DMS114 treated with DMSO at 0.1 percent for 48 hours (cell line): ENCODE measurements at regions not wholly inside any gene's neighbourhood (a gene's known extent, or its start where the extent isn't known, plus 50 kb on each side); places are given as distances from the start of the nearest gene placed in this dataset.

Experiments used
- DNase-seq: peaks from one replicate; lab custom pipeline; 2025; ENCODE audit not compliant: unreplicated experiment; lab: John Stamatoyannopoulos, UW

DNA sequence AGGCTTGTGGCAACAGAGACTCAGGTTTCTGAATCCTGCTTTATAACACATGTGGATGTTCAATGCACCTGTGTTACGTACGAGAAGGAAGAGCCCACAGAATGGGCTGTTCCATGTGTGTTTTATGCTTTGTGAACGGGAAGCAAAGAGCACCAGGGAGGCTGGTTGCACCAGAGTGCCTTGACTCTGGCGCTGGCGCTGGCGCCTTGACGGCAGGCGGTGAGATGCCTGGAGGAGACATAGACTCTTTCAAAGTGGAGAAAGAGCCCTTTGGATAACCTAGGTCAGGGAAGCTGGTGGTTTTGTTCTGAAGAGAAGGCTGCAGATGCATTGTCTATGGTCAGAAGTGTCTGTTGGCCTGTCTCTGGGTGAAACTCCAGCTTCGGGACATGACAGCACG is 80.2 kb upstream of the APCDD1 start:
- no peak for DNase-seq

DNA sequence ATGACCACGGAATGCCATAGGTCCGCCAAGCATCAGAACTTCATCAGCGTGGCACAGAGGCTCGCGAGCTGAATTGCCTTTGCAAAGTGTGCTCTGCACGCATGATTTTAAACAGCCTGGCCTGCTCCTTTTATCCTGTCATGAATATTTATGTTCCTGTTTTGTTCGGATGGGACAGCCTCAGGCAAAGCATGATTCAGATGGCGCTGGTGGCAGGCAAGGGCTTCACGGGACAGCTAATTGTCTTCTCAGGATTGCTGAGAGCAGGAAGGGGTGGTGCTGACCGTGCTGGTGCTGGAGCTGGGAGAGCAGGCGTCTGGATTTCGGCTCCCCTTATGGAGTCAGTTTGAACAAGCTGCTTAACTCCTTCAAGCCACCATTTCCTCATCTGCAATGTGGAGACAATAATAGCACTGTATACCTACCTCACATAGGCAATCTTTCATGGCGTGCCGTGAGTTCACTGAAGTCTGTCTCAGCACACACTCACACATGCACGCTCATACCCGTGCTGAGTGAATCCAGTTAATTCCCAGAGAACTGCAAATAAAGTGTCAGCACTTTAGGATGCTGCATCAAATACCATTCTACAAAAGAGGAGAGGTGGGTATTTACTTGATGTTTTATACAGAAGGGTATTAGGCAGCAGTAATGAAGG is 79.7 kb upstream of the APCDD1 start:
- DNase-seq = no peak

DNA sequence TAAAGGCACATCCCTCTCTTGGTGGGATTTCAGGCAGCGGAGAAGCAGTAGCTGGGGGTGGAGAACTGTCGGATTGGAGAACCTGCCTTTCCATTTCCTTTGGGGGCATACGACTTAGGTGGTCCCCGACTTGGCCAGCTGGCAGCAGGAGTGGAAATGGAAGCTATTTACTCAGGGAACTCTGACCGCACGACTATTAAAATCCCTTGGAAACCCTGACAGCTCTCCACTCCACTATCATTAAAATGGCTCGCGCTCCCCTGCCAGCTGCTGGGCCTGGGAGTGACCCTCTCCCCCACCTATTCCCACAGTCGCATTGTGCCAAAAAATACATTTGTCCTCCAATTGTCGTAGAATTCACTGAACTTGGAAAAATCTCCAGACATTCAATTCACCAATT is 77.7 kb upstream of the APCDD1 start:
- no peak for DNase-seq

GRCh38 chr18:10377956-10378355 is 76.5 kb upstream of the APCDD1 start:
- no peak for DNase-seq

DNA sequence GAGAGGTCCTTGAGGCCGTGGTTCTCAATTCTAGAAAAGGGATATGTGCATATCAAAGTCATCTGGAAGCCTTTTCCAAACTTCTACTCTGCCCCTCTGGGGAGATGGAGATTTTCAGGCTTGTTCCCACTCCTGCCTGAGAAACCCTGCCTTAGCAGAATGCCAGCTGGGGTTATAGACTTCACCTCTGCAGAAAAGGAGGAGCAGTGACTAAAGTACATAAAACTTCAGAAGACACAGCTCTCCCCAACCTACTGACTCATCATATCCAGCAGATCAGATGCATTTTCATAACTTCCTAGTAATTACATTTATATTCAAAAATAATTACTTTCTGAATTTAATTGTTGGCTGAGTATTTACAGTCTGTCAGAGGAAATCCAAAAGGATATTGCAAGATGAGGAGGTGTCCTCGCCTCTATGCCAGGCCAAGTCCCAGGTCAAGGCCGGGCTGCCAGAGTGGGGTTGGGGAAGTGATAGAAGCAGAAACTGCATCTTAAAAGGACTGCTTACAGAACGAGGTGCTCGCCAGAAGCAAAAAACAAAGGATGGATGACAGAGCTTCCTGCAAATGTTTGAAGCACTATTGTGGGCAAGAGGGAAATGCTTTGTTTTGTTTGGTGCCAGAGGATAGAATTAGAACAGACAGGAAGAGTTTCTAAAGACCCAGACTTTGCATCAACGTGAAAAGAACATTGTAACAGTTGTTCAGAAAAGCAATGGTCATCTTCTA is 75.6 kb upstream of the APCDD1 start:
- DNase-seq = no peak

- DNase-seq = no peak
Observed at GRCh38 chr18:10379522-10379921, 74.9 kb upstream of the APCDD1 start.

- DNase-seq = no peak
Observed at GRCh38 chr18:10381516-10381915, 72.9 kb upstream of the APCDD1 start.

GRCh38 chr18:10381951-10382350 is 72.5 kb upstream of the APCDD1 start:
- DNase-seq = no peak

DNA sequence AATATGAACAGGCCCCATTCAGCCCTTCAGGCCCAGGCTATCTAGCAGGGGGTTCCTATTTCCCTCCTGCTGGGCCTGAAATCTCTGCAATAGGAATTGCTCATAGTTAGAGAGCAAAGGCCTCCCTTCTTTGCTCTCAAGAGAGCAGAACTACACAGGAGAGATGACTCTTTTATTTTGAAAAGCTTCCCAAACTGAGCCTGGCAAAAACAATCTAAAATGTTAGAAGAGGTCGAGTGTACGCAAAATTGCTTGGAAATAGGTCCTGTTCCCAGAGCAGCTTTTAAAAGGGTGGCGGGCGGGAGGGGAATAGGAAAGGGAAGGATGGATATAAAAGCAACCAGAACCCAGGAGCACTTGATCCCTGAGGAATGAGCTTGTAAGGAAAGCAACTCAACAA is 68.4 kb upstream of the APCDD1 start:
- DNase-seq = no peak

DNA sequence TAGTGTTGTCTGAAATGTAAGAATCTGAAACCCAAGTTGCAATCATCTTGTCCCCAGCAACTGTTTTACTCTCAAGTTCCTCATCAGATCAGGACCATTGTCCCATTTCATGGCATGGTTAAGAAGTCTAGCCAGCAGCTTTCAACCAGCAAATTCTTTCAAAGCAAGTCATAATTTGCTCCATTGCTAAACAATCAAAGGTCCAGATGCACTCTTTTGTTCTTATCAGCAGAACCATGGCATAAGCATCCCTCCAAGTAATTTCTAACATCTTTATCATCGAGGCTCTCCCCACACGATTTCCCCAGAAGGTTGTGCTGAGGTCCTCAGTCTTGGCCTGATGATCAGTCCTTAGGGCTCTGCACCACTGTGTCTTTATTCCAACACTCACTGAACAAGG is 67.5 kb upstream of the APCDD1 start:
- no peak for DNase-seq

- DNase-seq = no peak
Observed at GRCh38 chr18:10387399-10387798, 67.0 kb upstream of the APCDD1 start.

DNA sequence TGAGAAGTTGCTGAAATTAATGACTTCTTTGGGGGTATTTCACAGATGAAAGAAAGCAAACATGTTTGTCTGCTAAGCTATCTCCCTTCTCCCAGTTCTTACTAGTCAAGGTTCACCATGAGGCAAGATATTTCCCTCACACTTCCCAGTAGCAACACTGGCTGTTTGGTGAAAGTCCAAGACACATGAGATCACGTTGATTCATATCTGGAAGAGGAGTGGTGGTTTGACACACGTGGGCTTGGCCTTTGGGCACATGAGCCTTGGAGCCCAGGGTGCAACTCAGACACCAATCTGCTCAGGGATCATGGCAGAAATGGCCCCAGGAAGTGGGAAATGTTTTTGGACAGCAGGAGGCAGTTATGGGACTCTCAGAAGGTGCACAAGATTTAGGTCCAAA is 66.1 kb upstream of the APCDD1 start:
- DNase-seq = no peak

- DNase-seq = no peak
Observed at GRCh38 chr18:10391506-10391905, 62.9 kb upstream of the APCDD1 start.

DNA sequence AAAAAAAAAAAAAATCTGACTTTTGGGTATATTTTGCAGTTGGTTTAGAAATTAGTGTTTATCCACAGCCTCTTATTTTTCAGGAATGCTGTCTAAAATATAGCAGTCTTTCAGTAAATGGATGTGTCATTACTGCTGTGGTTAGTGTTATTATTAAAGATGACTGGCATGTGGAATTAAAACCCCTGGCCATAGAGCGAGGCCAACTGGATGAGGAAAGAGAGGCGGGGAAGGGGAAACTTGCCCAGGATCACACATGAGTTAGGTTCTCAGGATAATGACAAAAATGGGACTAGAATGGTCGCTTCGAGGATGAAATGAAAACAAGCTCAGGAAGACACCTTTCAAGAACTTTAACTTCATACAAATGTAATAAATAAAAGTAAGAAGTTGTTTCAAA is 57.4 kb upstream of the APCDD1 start:
- DNase-seq = no peak

DNA sequence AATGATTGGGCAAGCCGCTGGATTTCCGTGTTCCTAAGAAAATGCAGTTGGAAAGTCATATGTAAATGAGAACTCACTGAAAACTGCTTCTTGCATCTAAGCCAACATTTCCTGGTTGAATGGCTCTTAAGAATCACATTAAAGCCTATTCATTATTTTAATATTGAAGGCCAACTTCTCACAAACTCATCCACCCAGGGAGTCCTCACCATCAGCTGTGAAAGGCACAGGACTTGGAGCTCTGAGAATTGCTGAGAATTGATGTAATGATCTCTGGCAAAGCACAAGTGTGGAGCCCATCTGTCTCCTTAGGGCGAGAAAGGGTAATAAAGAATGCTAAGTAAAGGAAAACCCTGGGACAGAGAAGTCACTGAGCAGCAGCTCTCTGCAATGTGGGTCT is 55.9 kb upstream of the APCDD1 start:
- no peak for DNase-seq

DNA sequence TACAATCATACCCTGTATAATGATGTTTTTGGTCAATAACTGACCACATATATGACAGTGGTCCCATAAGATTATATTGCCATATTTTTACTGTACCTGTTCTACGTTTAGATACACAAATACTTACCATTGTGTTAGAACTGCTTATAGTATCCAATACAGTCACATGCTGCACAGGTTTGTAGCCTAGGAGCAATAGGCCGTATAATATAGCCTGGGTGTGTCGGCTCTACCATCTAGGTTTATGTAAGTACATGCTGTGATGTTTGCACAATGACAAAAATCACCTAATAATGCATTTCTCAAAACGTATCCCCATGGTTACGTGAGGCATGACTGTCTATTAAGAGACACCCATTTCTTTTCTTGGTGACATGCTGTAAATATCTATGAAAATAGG is 55.0 kb upstream of the APCDD1 start:
- DNase-seq = no peak

GRCh38 chr18:10400534-10401307 is 53.7 kb upstream of the APCDD1 start:
- no peak for DNase-seq

- DNase-seq = no peak
Observed at GRCh38 chr18:10401521-10401920, 52.9 kb upstream of the APCDD1 start.

GRCh38 chr18:10401930-10402329 is 52.5 kb upstream of the APCDD1 start:
- DNase-seq = no peak

- no peak for DNase-seq
Observed at GRCh38 chr18:10402871-10403559, 51.4 kb upstream of the APCDD1 start.

- no peak for DNase-seq
Observed at GRCh38 chr18:10403708-10404107, 50.7 kb upstream of the APCDD1 start.

DNA sequence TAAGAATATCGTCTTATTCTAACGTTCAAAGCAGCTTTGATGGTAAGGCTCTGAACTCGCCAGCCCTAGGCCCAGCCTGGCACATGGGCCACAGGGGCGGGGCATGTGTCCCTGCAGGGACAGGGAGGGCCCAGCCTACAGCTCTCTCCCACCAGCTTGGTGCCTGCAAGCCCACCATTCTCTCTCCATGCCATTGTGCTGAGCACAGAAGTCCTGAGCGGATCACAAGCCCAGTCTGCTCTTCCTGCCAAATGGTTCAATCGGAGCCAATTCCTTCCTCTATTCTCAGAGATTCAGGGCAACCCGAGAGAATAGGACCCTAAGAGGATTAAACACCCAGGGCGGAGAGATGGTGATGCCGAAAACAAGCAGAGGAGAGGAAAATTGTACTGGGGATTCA is 50.3 kb upstream of the APCDD1 start:
- no peak for DNase-seq
